Erythroblast (primary cell): ENCODE measurements at regions not wholly inside any gene's neighbourhood (a gene's known extent, or its start where the extent isn't known, plus 50 kb on each side); places are given as distances from the start of the nearest gene placed in this dataset.

Source experiments
- GATA1 ChIP-seq: IDR thresholded peaks from 2 replicates; pipeline ENCODE4 v1.6.1; 2011; ENCODE audit warnings: low read depth, mild to moderate bottlenecking, control low read depth, low read length, moderate library complexity
- POLR2A ChIP-seq: IDR thresholded peaks from 2 replicates; pipeline ENCODE4 v1.6.1; 2011; ENCODE audit warnings: mild to moderate bottlenecking, low read length

DNA sequence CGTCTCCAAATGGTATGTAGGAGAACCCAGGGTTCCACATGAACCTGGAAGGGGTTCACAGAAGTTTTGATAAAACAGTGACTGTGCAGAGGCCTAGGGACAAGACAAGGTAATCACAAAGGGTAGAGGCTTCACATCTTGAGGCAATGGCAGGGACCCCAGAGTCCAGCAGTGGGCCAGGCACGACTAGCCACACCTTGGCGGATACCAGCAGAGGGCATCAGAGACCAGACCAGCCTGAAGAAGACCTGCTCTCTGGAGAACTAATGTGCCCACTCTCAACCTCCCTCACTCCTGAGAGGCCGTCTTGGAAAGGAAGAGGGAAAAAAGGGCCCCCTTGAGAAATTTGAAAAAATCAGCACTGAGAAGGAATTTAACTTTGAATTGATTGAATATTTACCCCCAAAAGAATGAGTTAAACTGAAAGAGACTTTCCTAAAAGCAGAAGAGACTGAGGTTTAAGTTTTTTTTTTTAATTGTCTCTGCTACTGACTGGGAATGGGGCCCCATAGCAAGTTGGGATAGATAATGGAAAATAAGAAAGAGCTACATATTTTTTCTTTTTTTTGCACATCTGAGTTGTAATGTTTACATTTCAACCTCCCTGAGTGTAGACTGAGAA, 243.8 kb upstream of the JADE1 start:
- TF ChIP-seq POLR2A: no peak
- TF ChIP-seq GATA1: no peak
